HepG2 (cell line): ENCODE measurements at regions not wholly inside any gene's neighbourhood (a gene's known extent, or its start where the extent isn't known, plus 50 kb on each side); places are given as distances from the start of the nearest gene placed in this dataset.
A peak's percentile ranks its signal among the peaks of the same experiment; 100 is the strongest.

ENCODE experiments used
- AGO1 ChIP-seq: fragments of 200-400 bp; formaldehyde crosslinking; IDR thresholded peaks from 2 replicates; pipeline ENCODE4 v1.6.1; 2017; ENCODE audit warnings: mild to moderate bottlenecking, low read depth, low read length, moderate library complexity; ENCODE audit not compliant: poor library complexity, severe bottlenecking
- ARID5B ChIP-seq: IDR thresholded peaks from 2 replicates; pipeline ENCODE4 v1.4.0; 2020; ENCODE audit warnings: mild to moderate bottlenecking, missing genetic modification reagents
- ATF7 ChIP-seq, 2 experiments: fragments of 450-650 bp in 1 of 2; sonication (generic) in 1 of 2; formaldehyde crosslinking in 1 of 2; IDR thresholded peaks; 2 replicates each; pipeline versions ENCODE4 v1.4.0 to v1.6.1; 2016 to 2020; ENCODE audit warnings: antibody characterized with exemption in 1 of 2, mild to moderate bottlenecking in 1 of 2, missing genetic modification reagents in 1 of 2
- BRD4 ChIP-seq: sonication (generic); formaldehyde crosslinking; IDR thresholded peaks from 2 replicates; pipeline ENCODE4 v1.4.0; 2020; ENCODE audit warnings: missing genetic modification reagents
- CC2D1A ChIP-seq: sonication (generic); formaldehyde crosslinking; IDR thresholded peaks from 2 replicates; pipeline ENCODE4 v1.8.1; 2023; ENCODE audit warnings: mild to moderate bottlenecking, missing genetic modification reagents
- GMEB2 ChIP-seq: IDR thresholded peaks from 2 replicates; pipeline ENCODE4 v1.6.1; 2016; ENCODE audit warnings: missing biosample characterization, missing genetic modification reagents, low read depth
- HMGA1 ChIP-seq: sonication (generic); formaldehyde crosslinking; conservative IDR thresholded peaks from 2 replicates; pipeline ENCODE4 v1.4.0; 2020; ENCODE audit warnings: missing genetic modification reagents
- HNRNPK ChIP-seq: fragments of 200-400 bp; formaldehyde crosslinking; IDR thresholded peaks from 2 replicates; pipeline ENCODE4 v1.6.1; 2018; ENCODE audit warnings: low read length, low read depth, moderate library complexity, mild to moderate bottlenecking; ENCODE audit not compliant: poor library complexity, severe bottlenecking
- HNRNPUL1 ChIP-seq: fragments of 200-400 bp; formaldehyde crosslinking; IDR thresholded peaks from 2 replicates; pipeline ENCODE4 v1.6.1; 2017; ENCODE audit warnings: low read depth, mild to moderate bottlenecking, low read length, moderate library complexity
- SMARCC2 ChIP-seq: fragments of 450-650 bp; IDR thresholded peaks from 2 replicates; pipeline ENCODE4 v1.6.1; 2017; ENCODE audit warnings: antibody characterized with exemption, mild to moderate bottlenecking
- TAF1 ChIP-seq: sonication (generic); formaldehyde crosslinking; IDR thresholded peaks from 2 replicates; pipeline ENCODE4 v1.4.0; 2020; ENCODE audit warnings: missing genetic modification reagents
- ZBTB44 ChIP-seq: sonication (generic); formaldehyde crosslinking; IDR thresholded peaks from 2 replicates; pipeline ENCODE4 v1.4.0; 2020; ENCODE audit warnings: missing genetic modification reagents
- ZGPAT ChIP-seq: IDR thresholded peaks from 2 replicates; pipeline ENCODE4 v1.6.1; 2016; ENCODE audit warnings: mild to moderate bottlenecking
- ZNF10 ChIP-seq: sonication (generic); formaldehyde crosslinking; IDR thresholded peaks from 2 replicates; pipeline ENCODE4 v1.4.0; 2020; ENCODE audit warnings: mild to moderate bottlenecking, low read depth, missing genetic modification reagents, borderline replicate concordance
- ZNF160 ChIP-seq: sonication (generic); formaldehyde crosslinking; IDR thresholded peaks from 2 replicates; pipeline ENCODE4 v1.8.0; 2022; ENCODE audit warnings: mild to moderate bottlenecking, inconsistent platforms, missing genetic modification reagents
- ZNF207 ChIP-seq: fragments of 450-650 bp; IDR thresholded peaks from 2 replicates; pipeline ENCODE4 v1.6.1; 2016; ENCODE audit warnings: antibody characterized with exemption, borderline replicate concordance
- ZNF24 ChIP-seq: fragments of 450-650 bp; IDR thresholded peaks from 2 replicates; pipeline ENCODE4 v1.6.1; 2017; ENCODE audit warnings: antibody characterized with exemption, mild to moderate bottlenecking
- ZNF430 ChIP-seq: sonication (generic); formaldehyde crosslinking; IDR thresholded peaks from 2 replicates; pipeline ENCODE4 v1.9.0; 2021; ENCODE audit warnings: mild to moderate bottlenecking, missing genetic modification reagents
- ZNF616 ChIP-seq: sonication (generic); formaldehyde crosslinking; IDR thresholded peaks from 2 replicates; pipeline ENCODE4 v1.5.0; 2020; ENCODE audit warnings: low read depth, mild to moderate bottlenecking, missing genetic modification reagents
- ZNF670 ChIP-seq: sonication (generic); formaldehyde crosslinking; IDR thresholded peaks from 2 replicates; pipeline ENCODE4 v1.8.0; 2022; ENCODE audit warnings: mild to moderate bottlenecking, missing genetic modification reagents, borderline replicate concordance
- ZNF710 ChIP-seq: sonication (generic); formaldehyde crosslinking; IDR thresholded peaks from 2 replicates; pipeline ENCODE4 v1.5.0; 2020; ENCODE audit warnings: mild to moderate bottlenecking, missing genetic modification reagents, borderline replicate concordance

GRCh38 chr1:213564215-213564659 lies 423.5 kb upstream of the PROX1 start (continued):
- no peak for TF ChIP-seq ZGPAT
- no peak for TF ChIP-seq ZNF207
- TF ChIP-seq TAF1 (CRISPR knock-in tag): no peak
- TF ChIP-seq ZBTB44: no peak
- TF ChIP-seq ZNF430 (CRISPR knock-in tag): no peak
- no peak for TF ChIP-seq HNRNPK
- no peak for TF ChIP-seq CC2D1A (CRISPR knock-in tag)
- TF ChIP-seq HMGA1 (CRISPR knock-in tag): no peak
- no peak for TF ChIP-seq HNRNPUL1
- TF ChIP-seq ARID5B (CRISPR knock-in tag): peak; percentile 40
- no peak for TF ChIP-seq ZNF670
- no peak for TF ChIP-seq BRD4 (CRISPR knock-in tag)
- no peak for TF ChIP-seq SMARCC2
- no peak for TF ChIP-seq ZNF10
- TF ChIP-seq ZNF160 (CRISPR knock-in tag): no peak
- no peak for TF ChIP-seq ZNF710 (CRISPR knock-in tag)
- TF ChIP-seq AGO1: no peak
- no peak for TF ChIP-seq ZNF24
- no peak for TF ChIP-seq GMEB2 (CRISPR knock-in tag)
- TF ChIP-seq ATF7 (IDR thresholded peaks at IDR 0.05): no peak
- no peak for TF ChIP-seq ATF7 (CRISPR knock-in tag; IDR thresholded peaks at IDR 0.05)
- no peak for TF ChIP-seq ZNF616 (CRISPR knock-in tag)
